Loucy (cell line): ENCODE measurements at regions not wholly inside any gene's neighbourhood (a gene's known extent, or its start where the extent isn't known, plus 50 kb on each side); places are given as distances from the start of the nearest gene placed in this dataset.

Source experiments
- H2AFZ ChIP-seq: fragments of 200-600 bp; sonication (generic); 2 replicates; pipeline ENCODE4 v1.6.0; 2016; ENCODE audit warnings: antibody characterized with exemption, mild to moderate bottlenecking, low read length, moderate library complexity
- H3F3A ChIP-seq: fragments of 200-600 bp; 2 replicates; pipeline ENCODE4 v1.6.0; 2016; ENCODE audit warnings: antibody characterized with exemption, low read depth, mild to moderate bottlenecking
- H3K27me3 ChIP-seq: fragments of 200-600 bp; sonication (generic); 2 replicates; pipeline ENCODE4 v1.6.1; 2014; ENCODE audit warnings: low read length, mild to moderate bottlenecking; ENCODE audit not compliant: insufficient read depth, poor library complexity, severe bottlenecking
- H3K36me3 ChIP-seq: fragments of 200-600 bp; sonication (generic); 2 replicates; pipeline ENCODE4 v1.6.1; 2016; ENCODE audit warnings: low read length; ENCODE audit not compliant: insufficient read depth
- H3K4me1 ChIP-seq: fragments of 200-600 bp; sonication (generic); 2 replicates; pipeline ENCODE4 v1.5.1; 2014; ENCODE audit warnings: low read length, mild to moderate bottlenecking; ENCODE audit not compliant: insufficient read depth, poor library complexity, severe bottlenecking
- H3K4me2 ChIP-seq: fragments of 200-600 bp; sonication (generic); 2 replicates; pipeline ENCODE4 v1.6.0; 2014; ENCODE audit warnings: antibody characterized with exemption, low read length, low read depth, mild to moderate bottlenecking; ENCODE audit not compliant: poor library complexity, severe bottlenecking
- H3K4me3 ChIP-seq: fragments of 200-600 bp; sonication (generic); 2 replicates; pipeline ENCODE4 v1.5.1; 2014; ENCODE audit warnings: low read length, mild to moderate bottlenecking, mixed read lengths; ENCODE audit not compliant: poor library complexity, severe bottlenecking
- H3K79me2 ChIP-seq: fragments of 200-600 bp; sonication (generic); 2 replicates; pipeline ENCODE4 v1.6.1; 2014; ENCODE audit warnings: low read length; ENCODE audit not compliant: insufficient read depth
- H3K9ac ChIP-seq: fragments of 200-600 bp; sonication (generic); 2 replicates; pipeline ENCODE4 v1.6.0; 2014; ENCODE audit warnings: mild to moderate bottlenecking, low read depth, low read length, moderate library complexity; ENCODE audit not compliant: poor library complexity, severe bottlenecking
- H3K9me2 ChIP-seq: fragments of 200-600 bp; sonication (generic); replicated peaks from 2 replicates; pipeline ENCODE4 v1.6.1; 2016; ENCODE audit warnings: low read depth, low read length, mixed read lengths
- H3K9me3 ChIP-seq: fragments of 200-600 bp; sonication (generic); 2 replicates; pipeline ENCODE4 v1.6.1; 2014; ENCODE audit warnings: mild to moderate bottlenecking, antibody characterized with exemption, low read length, low read depth; ENCODE audit not compliant: insufficient read depth
- H4K20me1 ChIP-seq: fragments of 200-600 bp; sonication (generic); 2 replicates; pipeline ENCODE4 v1.6.0; 2014; ENCODE audit warnings: antibody characterized with exemption, low read length, mild to moderate bottlenecking; ENCODE audit not compliant: insufficient read depth, poor library complexity, severe bottlenecking
- CTCF ChIP-seq: fragments of 200-600 bp; sonication (generic); conservative IDR thresholded peaks from 2 replicates; pipeline ENCODE4 v1.5.1; 2014; ENCODE audit warnings: mild to moderate bottlenecking, antibody characterized with exemption, low read length
- EZH2phosphoT487 ChIP-seq: fragments of 200-600 bp; IDR thresholded peaks from 2 replicates; pipeline ENCODE4 v1.6.1; 2018; ENCODE audit warnings: antibody characterized with exemption, mild to moderate bottlenecking, moderate library complexity, borderline replicate concordance

- H3K4me3 ChIP-seq = no peak overlapping the region
Observed at GRCh38 chr5:29061381-29061780, 2023.0 kb upstream of the CDH9 start.

GRCh38 chr5:29054694-29055093 lies 2016.3 kb upstream of the CDH9 start:
- no peaks in the 10 kb centered on the region for H3F3A ChIP-seq
- no peak overlapping the region for H3K9ac ChIP-seq
- H3K27me3 ChIP-seq = no peaks in the 10 kb centered on the region
- H3K36me3 ChIP-seq = no peaks in the 10 kb centered on the region
- H3K79me2 ChIP-seq = no peaks in the 10 kb centered on the region
- H3K9me3 ChIP-seq = no peaks in the 10 kb centered on the region
- no peaks in the 10 kb centered on the region for H3K9me2 ChIP-seq
- no peak overlapping the region for H2AFZ ChIP-seq
- no peak overlapping the region for H3K4me2 ChIP-seq
- H3K4me1 ChIP-seq = no peaks in the 10 kb centered on the region
- no peaks in the 10 kb centered on the region for H4K20me1 ChIP-seq
- H3K4me3 ChIP-seq = no peak overlapping the region
- TF ChIP-seq CTCF = no peak
- no peak for TF ChIP-seq EZH2phosphoT487

More at GRCh38 chr5:29061381-29061780, 2023.0 kb upstream of the CDH9 start:
- no peaks in the 10 kb centered on the region for H4K20me1 ChIP-seq
- H3K9me2 ChIP-seq = no peaks in the 10 kb centered on the region
- H3K4me1 ChIP-seq = no peaks in the 10 kb centered on the region
- no peak overlapping the region for H2AFZ ChIP-seq
- H3K36me3 ChIP-seq = no peaks in the 10 kb centered on the region
- H3K27me3 ChIP-seq = no peaks in the 10 kb centered on the region
- H3K9ac ChIP-seq = no peak overlapping the region
- H3K9me3 ChIP-seq = no peaks in the 10 kb centered on the region
- no peak overlapping the region for H3K4me2 ChIP-seq
- TF ChIP-seq CTCF (no peak), EZH2phosphoT487 (no peak)
- no peaks in the 10 kb centered on the region for H3F3A ChIP-seq
- H3K79me2 ChIP-seq = no peaks in the 10 kb centered on the region

GRCh38 chr5:29054282-29054681 lies 2015.9 kb upstream of the CDH9 start:
- H3K9ac ChIP-seq = no peak overlapping the region
- no peaks in the 10 kb centered on the region for H3F3A ChIP-seq
- H3K36me3 ChIP-seq = no peaks in the 10 kb centered on the region
- H4K20me1 ChIP-seq = no peaks in the 10 kb centered on the region
- H3K4me1 ChIP-seq = no peaks in the 10 kb centered on the region
- H3K4me3 ChIP-seq = no peak overlapping the region
- H2AFZ ChIP-seq = no peak overlapping the region
- H3K4me2 ChIP-seq = no peak overlapping the region
- H3K9me2 ChIP-seq = no peaks in the 10 kb centered on the region
- H3K9me3 ChIP-seq = no peaks in the 10 kb centered on the region
- no peaks in the 10 kb centered on the region for H3K27me3 ChIP-seq
- TF ChIP-seq EZH2phosphoT487 = no peak
- TF ChIP-seq CTCF = no peak
- no peaks in the 10 kb centered on the region for H3K79me2 ChIP-seq
